ENCODE measurements at regions not wholly inside any gene's neighbourhood (a gene's known extent, or its start where the extent isn't known, plus 50 kb on each side); places are given as distances from the start of the nearest gene placed in this dataset.

DNA sequence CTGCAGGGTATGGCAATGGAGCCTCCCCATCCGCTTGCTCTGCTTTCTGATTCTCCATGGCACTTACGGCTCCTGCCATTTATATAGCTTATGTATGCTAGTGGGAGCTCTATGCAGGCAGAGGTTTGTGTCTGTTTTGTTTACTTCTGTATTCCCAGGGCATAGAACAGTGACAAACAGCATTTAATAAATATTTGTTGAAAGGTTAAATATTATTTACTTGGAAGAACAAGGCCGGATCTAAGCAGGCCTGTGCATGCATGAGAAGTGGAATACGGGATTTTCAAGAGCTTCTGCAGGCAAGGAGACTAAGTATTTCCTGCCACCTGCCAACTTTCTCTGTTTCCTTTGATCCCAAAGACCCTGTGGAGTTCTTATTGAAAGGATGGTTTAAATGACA is 90.7 kb downstream of the XCL2 start:
- TF ChIP-seq, protein P1, sequence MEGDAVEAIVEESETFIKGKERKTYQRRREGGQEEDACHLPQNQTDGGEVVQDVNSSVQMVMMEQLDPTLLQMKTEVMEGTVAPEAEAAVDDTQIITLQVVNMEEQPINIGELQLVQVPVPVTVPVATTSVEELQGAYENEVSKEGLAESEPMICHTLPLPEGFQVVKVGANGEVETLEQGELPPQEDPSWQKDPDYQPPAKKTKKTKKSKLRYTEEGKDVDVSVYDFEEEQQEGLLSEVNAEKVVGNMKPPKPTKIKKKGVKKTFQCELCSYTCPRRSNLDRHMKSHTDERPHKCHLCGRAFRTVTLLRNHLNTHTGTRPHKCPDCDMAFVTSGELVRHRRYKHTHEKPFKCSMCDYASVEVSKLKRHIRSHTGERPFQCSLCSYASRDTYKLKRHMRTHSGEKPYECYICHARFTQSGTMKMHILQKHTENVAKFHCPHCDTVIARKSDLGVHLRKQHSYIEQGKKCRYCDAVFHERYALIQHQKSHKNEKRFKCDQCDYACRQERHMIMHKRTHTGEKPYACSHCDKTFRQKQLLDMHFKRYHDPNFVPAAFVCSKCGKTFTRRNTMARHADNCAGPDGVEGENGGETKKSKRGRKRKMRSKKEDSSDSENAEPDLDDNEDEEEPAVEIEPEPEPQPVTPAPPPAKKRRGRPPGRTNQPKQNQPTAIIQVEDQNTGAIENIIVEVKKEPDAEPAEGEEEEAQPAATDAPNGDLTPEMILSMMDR (IDR thresholded peaks at IDR 0.05): no peak
- no peak for TF ChIP-seq POLR2A (IDR thresholded peaks at IDR 0.05)

Measured in adrenal gland (tissue), 5 donors.